Peyer's patch (tissue), 4 donors: ENCODE measurements at regions not wholly inside any gene's neighbourhood (a gene's known extent, or its start where the extent isn't known, plus 50 kb on each side); places are given as distances from the start of the nearest gene placed in this dataset.

ENCODE experiments used
- POLR2A ChIP-seq, 2 donors: fragments of 450-650 bp; IDR thresholded peaks; one replicate each; pipeline ENCODE4 v1.5.1; 2017; ENCODE audit warnings: antibody characterized with exemption in 2 of 2, mild to moderate bottlenecking in 2 of 2, moderate library complexity in 2 of 2
- TF ChIP-seq, protein P1 (sequence below), 6 experiments: fragments of 450-650 bp in 4 of 6; fragments of 200-600 bp in 2 of 6; sonication (generic) in 1 of 6; IDR thresholded peaks; one replicate each; pipeline ENCODE4 v1.5.1; 2017 to 2019; ENCODE audit warnings: antibody characterized with exemption in 6 of 6, mild to moderate bottlenecking in 3 of 6, moderate library complexity in 1 of 6

DNA sequence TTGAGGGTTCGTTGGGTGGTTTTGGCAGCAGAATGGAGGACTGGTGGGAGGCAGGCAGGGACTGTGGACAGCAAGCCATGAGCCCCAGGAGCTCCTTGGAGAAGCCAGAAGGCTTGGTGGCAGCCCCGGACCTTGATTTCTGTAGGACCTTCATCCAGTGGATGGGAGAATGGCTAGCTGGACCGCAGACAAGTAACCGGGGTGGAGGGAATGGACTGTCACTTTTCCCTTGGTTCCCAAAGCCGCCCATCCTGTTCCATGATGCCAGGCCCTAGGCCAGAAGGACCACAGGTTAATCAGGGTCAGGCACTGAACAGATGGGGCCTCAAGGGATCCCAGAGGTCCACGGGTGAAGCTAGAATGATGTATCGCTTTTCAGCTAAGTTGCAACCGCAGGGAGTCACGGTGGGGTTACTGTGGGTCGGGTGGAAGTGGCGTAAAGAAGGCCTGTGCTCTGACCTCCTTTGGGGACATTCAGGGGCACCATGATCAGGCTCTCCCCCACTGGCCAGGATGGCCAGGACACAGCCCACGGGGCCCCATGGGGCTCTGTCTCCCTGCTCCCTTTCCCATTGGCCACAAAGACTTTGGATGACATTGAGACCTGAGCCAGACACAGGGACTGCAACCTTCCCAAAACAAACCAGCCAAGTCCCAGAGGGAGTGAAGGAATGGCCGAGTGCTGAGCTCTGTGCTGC is 66.9 kb upstream of the MRTFB start:
- TF ChIP-seq, protein P1, sequence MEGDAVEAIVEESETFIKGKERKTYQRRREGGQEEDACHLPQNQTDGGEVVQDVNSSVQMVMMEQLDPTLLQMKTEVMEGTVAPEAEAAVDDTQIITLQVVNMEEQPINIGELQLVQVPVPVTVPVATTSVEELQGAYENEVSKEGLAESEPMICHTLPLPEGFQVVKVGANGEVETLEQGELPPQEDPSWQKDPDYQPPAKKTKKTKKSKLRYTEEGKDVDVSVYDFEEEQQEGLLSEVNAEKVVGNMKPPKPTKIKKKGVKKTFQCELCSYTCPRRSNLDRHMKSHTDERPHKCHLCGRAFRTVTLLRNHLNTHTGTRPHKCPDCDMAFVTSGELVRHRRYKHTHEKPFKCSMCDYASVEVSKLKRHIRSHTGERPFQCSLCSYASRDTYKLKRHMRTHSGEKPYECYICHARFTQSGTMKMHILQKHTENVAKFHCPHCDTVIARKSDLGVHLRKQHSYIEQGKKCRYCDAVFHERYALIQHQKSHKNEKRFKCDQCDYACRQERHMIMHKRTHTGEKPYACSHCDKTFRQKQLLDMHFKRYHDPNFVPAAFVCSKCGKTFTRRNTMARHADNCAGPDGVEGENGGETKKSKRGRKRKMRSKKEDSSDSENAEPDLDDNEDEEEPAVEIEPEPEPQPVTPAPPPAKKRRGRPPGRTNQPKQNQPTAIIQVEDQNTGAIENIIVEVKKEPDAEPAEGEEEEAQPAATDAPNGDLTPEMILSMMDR (IDR thresholded peaks at IDR 0.05) = no peak
- no peak for TF ChIP-seq POLR2A (IDR thresholded peaks at IDR 0.05)
